Posterior cingulate gyrus (tissue), 11 donors: ENCODE measurements at regions not wholly inside any gene's neighbourhood (a gene's known extent, or its start where the extent isn't known, plus 50 kb on each side); places are given as distances from the start of the nearest gene placed in this dataset.

Experiments used
- DNase-seq, 10 donors: peaks; one replicate each; pipeline versions ENCODE4 v3.0.0 to v3.0.0-alpha.2; 2020 to 2021; ENCODE audit warnings: mixed read lengths in 3 of 10
- intact Hi-C: fragments of 100-400 bp; cut with DNase I; formaldehyde crosslinking; loops from one replicate; pipeline ENCODE4 v1.15.1; 2023

- intact Hi-C loops: no loop called here
- peak in 4 of 10 donors; percentile 10 to 75 (median 58) for DNase-seq
Observed at GRCh38 chr11:69377029-69377952, 83.3 kb downstream of the MYEOV start.

- peak in 4 of 10 donors; percentile 16 to 80 (median 64) for DNase-seq
- intact Hi-C loops: no loop called here
Observed at GRCh38 chr11:69377953-69378302, 84.0 kb downstream of the MYEOV start.

GRCh38 chr11:69378303-69379141 lies 84.6 kb downstream of the MYEOV start:
- peak in 4 of 10 donors; percentile 11 to 78 (median 71) for DNase-seq
- intact Hi-C loops: no loop called here

GRCh38 chr11:69380451-69380901 lies 86.5 kb downstream of the MYEOV start:
- intact Hi-C loops: no loop called here
- DNase-seq: peak in 3 of 10 donors; percentile 26 to 73 (median 68)

GRCh38 chr11:69380921-69381581 lies 87.1 kb downstream of the MYEOV start:
- DNase-seq: peak in 4 of 10 donors; percentile 29 to 84 (median 68)
- intact Hi-C loops: no loop called here

GRCh38 chr11:69381681-69382130 lies 87.8 kb downstream of the MYEOV start:
- peak in 4 of 10 donors; percentile 25 to 81 (median 66) for DNase-seq
- intact Hi-C loops: no loop called here

GRCh38 chr11:69382131-69383128 lies 88.5 kb downstream of the MYEOV start:
- peak in 4 of 10 donors; percentile 26 to 87 (median 74) for DNase-seq
- intact Hi-C loops: no loop called here

GRCh38 chr11:69383372-69384250 lies 89.7 kb downstream of the MYEOV start:
- intact Hi-C loops: no loop called here

GRCh38 chr11:69384251-69385143 lies 90.5 kb downstream of the MYEOV start:
- intact Hi-C loops: no loop called here
- peak in 2 of 10 donors; percentile 60 to 71 for DNase-seq

More at GRCh38 chr11:69383372-69384250, 89.7 kb downstream of the MYEOV start:
- peak in 1 of 10 donors; percentile 15 for DNase-seq

- DNase-seq: peak in 1 of 10 donors; percentile 16
- intact Hi-C loops: no loop called here
Observed at GRCh38 chr11:69385144-69385820, 91.3 kb downstream of the MYEOV start.

GRCh38 chr11:69385832-69386427 lies 92.0 kb downstream of the MYEOV start:
- DNase-seq: peak in 1 of 10 donors; percentile 51
- intact Hi-C loops: no loop called here

- peak in 2 of 10 donors; percentile 23 to 61 for DNase-seq
- intact Hi-C loops: no loop called here
Observed at GRCh38 chr11:69386594-69387408, 92.8 kb downstream of the MYEOV start.

- intact Hi-C loops: no loop called here
- DNase-seq: no peak
Observed at GRCh38 chr11:69387409-69387885, 93.5 kb downstream of the MYEOV start.

GRCh38 chr11:69388210-69388609 lies 93.3 kb upstream of the LINC01488 start:
- peak in 1 of 10 donors; percentile 16 for DNase-seq
- intact Hi-C loops: no loop called here

- no peak for DNase-seq
- intact Hi-C loops: no loop called here
Observed at GRCh38 chr11:69388661-69389060, 92.8 kb upstream of the LINC01488 start.
